HepG2 (cell line): ENCODE measurements at regions not wholly inside any gene's neighbourhood (a gene's known extent, or its start where the extent isn't known, plus 50 kb on each side); places are given as distances from the start of the nearest gene placed in this dataset.

ENCODE experiments used
- ATAC-seq: fragments of 200-7000 bp; cut with Tn5 transposase; 3 replicates; pipeline ENCODE4 v1.9.1; 2020; ENCODE audit warnings: mild to moderate bottlenecking, moderate library complexity
- BruUV-seq: library from RNA; stranded (reverse); fragments of 400-500 nt; replicated peaks from 2 replicates; lab custom pipeline; 2021; lab: Mats Ljungman, UMichigan
- CTCF ChIA-PET: fragments of 300-600 bp; formaldehyde crosslinking; extraction: SDS; loops from one replicate; lab custom pipeline; 2021; ENCODE audit warnings: low total read pairs, inconsistent platforms, low intra/inter-chr PET ratio; lab: Yijun Ruan, JAX
- POLR2A ChIA-PET: fragments of 350-600 bp; sonication (Branson Sonifier 250); formaldehyde crosslinking; loops from one replicate; lab custom pipeline; 2020; ENCODE audit warnings: antibody characterized with exemption, inconsistent platforms; lab: Yijun Ruan, JAX
- DNase-seq: peaks from one replicate; pipeline ENCODE4 v3.0.0-alpha.2; 2015; ENCODE audit warnings: low spot score
- FAIRE-seq: peaks from 3 replicates; lab custom pipeline; 2011; peaks lifted over from hg19 to GRCh38; lab: Jason Lieb, UNC
- H2AFZ ChIP-seq: one replicate; pipeline ENCODE4 v1.6.1; 2011; ENCODE audit warnings: low read length, inconsistent platforms
- H3K27ac ChIP-seq: fragments of 300-600 bp; 3 replicates; pipeline ENCODE4 v1.8.0; 2011; ENCODE audit warnings: mixed run types, mild to moderate bottlenecking, mixed read lengths, low read length, inconsistent platforms; ENCODE audit not compliant: insufficient read depth; ENCODE audit errors: extremely low read length
- H3K27me3 ChIP-seq, 2 experiments: fragments of 200-600 bp in 1 of 2; 2 replicates in 1 of 2; 3 replicates in 1 of 2; pipeline versions ENCODE4 v1.6.0 to v1.8.0; 2011; ENCODE audit warnings: low read length in 2 of 2, mild to moderate bottlenecking in 2 of 2, moderate library complexity in 2 of 2, inconsistent platforms in 1 of 2; ENCODE audit not compliant: insufficient read depth in 2 of 2, control insufficient read depth in 1 of 2
- H3K36me3 ChIP-seq, 2 experiments: fragments of 200-600 bp in 1 of 2; replicated peaks in 1 of 2; 2 replicates in 1 of 2; 3 replicates in 1 of 2; pipeline versions ENCODE4 v1.5.1 to v1.8.0; 2011; ENCODE audit warnings: low read length in 2 of 2, inconsistent platforms in 1 of 2; ENCODE audit not compliant: insufficient read depth in 2 of 2, control insufficient read depth in 1 of 2
- H3K4me1 ChIP-seq: 2 replicates; pipeline ENCODE4 v1.5.1; 2012; ENCODE audit warnings: low read length, inconsistent platforms; ENCODE audit not compliant: insufficient read depth
- H3K4me2 ChIP-seq: 2 replicates; pipeline ENCODE4 v1.6.0; 2011; ENCODE audit warnings: low read depth, low read length, inconsistent platforms
- H3K4me3 ChIP-seq, 3 experiments: fragments of 200-600 bp in 1 of 3; sonication (generic), shearing (Covaris generic) in 1 of 3; replicated peaks in 1 of 3; 2 replicates each; pipeline ENCODE4 v1.5.1; 2011 to 2016; ENCODE audit warnings: low read length in 3 of 3, inconsistent platforms in 2 of 3, low read depth in 2 of 3, mild to moderate bottlenecking in 2 of 3, control low read depth in 1 of 3, mixed read lengths in 1 of 3; ENCODE audit not compliant: insufficient read depth in 1 of 3
- H3K79me2 ChIP-seq: one replicate; pipeline ENCODE4 v1.6.1; 2011; ENCODE audit warnings: low read length, inconsistent platforms; ENCODE audit not compliant: insufficient read depth
- H3K9ac ChIP-seq: 2 replicates; pipeline ENCODE4 v1.6.0; 2011; ENCODE audit warnings: mild to moderate bottlenecking, low read depth, low read length, inconsistent platforms; ENCODE audit not compliant: insufficient read depth
- H3K9me3 ChIP-seq: 2 replicates; pipeline ENCODE4 v1.5.1; 2012; ENCODE audit warnings: mild to moderate bottlenecking, low read length
- H4K20me1 ChIP-seq: 2 replicates; pipeline ENCODE4 v1.6.0; 2011; ENCODE audit warnings: inconsistent platforms, mild to moderate bottlenecking, low read length, moderate library complexity; ENCODE audit not compliant: insufficient read depth
- TCF7 ChIP-seq: sonication (generic); IDR thresholded peaks from 2 replicates; pipeline ENCODE4 v1.6.1; 2016; ENCODE audit warnings: antibody characterized with exemption, low read depth
- ZNF562 ChIP-seq: sonication (generic); formaldehyde crosslinking; IDR thresholded peaks from 2 replicates; pipeline ENCODE4 v1.8.0; 2022; ENCODE audit warnings: missing genetic modification reagents, borderline replicate concordance
- WGBS: methylation state at CpG from one replicate; pipeline ENCODE4 v1.1.6; 2017; ENCODE audit warnings: low lambda C conversion rate; 5-methylcytosine and 5-hydroxymethylcytosine counted together
- in situ Hi-C: cut with HindIII; loops from 2 replicates; pipeline ENCODE4 v1.10.0; 2017; ENCODE audit warnings: low pct_unique_long_range_greater_than_20kb; ENCODE audit not compliant: extremely low pct_ligation_motif_present
- intact Hi-C: fragments of 100-400 bp; cut with micrococcal nuclease; formaldehyde crosslinking; loops from one replicate; pipeline ENCODE4 v1.10.0; 2022; ENCODE audit not compliant: unreplicated experiment
- TF ChIP-seq, protein P1 (sequence below): sonication (generic); formaldehyde crosslinking; IDR thresholded peaks from 2 replicates; pipeline ENCODE4 v1.8.1; 2022; ENCODE audit warnings: low read depth, mild to moderate bottlenecking, missing genetic modification reagents
- TF ChIP-seq, protein P2 (sequence below): sonication (generic); formaldehyde crosslinking; IDR thresholded peaks from 2 replicates; pipeline ENCODE4 v1.4.0; 2020; ENCODE audit warnings: mild to moderate bottlenecking, missing genetic modification reagents, borderline replicate concordance

DNA sequence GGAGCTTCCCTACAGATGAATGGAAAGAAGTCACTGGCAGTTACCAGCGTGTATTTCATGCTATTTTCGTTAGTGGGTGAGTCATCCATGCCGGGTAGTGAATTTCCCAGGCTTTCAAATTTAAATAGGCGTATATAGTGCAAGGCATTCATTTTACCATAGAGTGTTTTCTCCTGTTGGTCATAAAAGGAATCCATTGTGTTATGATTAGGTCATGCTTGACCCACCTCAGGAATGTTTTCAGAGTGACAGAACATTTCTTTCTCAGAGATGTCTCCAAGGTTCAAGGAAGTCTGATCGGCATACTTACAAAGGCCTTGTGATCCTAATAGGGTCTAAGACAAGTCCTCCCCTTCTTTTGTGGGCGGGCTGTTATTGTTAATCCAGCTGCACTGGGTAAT lies 110.7 kb downstream of the AKR1D1 start:
- 95% methylated on average over 6 of the region's 6 CpGs for WGBS
- intact Hi-C loops, result no loop called here
- ChIA-PET CTCF (no interaction called here), POLR2A (no interaction called here)
- no peak overlapping the region for H3K9ac ChIP-seq
- no peaks in the 10 kb centered on the region for H3K36me3 ChIP-seq
- H4K20me1 ChIP-seq, result no peaks in the 10 kb centered on the region
- DNase-seq, result no peak
- H3K27ac ChIP-seq, result no peak overlapping the region
- H3K27me3 ChIP-seq, result no peaks in the 10 kb centered on the region
- in situ Hi-C loops, result no loop called here
- no peak for TF ChIP-seq TCF7
- TF ChIP-seq, protein P1, sequence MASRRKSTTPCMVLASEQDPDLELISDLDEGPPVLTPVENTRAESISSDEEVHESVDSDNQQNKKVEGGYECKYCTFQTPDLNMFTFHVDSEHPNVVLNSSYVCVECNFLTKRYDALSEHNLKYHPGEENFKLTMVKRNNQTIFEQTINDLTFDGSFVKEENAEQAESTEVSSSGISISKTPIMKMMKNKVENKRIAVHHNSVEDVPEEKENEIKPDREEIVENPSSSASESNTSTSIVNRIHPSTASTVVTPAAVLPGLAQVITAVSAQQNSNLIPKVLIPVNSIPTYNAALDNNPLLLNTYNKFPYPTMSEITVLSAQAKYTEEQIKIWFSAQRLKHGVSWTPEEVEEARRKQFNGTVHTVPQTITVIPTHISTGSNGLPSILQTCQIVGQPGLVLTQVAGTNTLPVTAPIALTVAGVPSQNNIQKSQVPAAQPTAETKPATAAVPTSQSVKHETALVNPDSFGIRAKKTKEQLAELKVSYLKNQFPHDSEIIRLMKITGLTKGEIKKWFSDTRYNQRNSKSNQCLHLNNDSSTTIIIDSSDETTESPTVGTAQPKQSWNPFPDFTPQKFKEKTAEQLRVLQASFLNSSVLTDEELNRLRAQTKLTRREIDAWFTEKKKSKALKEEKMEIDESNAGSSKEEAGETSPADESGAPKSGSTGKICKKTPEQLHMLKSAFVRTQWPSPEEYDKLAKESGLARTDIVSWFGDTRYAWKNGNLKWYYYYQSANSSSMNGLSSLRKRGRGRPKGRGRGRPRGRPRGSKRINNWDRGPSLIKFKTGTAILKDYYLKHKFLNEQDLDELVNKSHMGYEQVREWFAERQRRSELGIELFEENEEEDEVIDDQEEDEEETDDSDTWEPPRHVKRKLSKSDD (CRISPR knock-in tag), result no peak
- no peak overlapping the region for H3K4me2 ChIP-seq
- BruUV-seq, result no TSS peak
- no peak overlapping the region for H2AFZ ChIP-seq
- no peak overlapping the region for H3K4me3 ChIP-seq
- H3K79me2 ChIP-seq, result no peaks in the 10 kb centered on the region
- no peak for ATAC-seq
- FAIRE-seq, result no peak
- H3K9me3 ChIP-seq, result peaks cover 16% of the 10 kb centered on the region
- no peaks in the 10 kb centered on the region for H3K4me1 ChIP-seq

DNA sequence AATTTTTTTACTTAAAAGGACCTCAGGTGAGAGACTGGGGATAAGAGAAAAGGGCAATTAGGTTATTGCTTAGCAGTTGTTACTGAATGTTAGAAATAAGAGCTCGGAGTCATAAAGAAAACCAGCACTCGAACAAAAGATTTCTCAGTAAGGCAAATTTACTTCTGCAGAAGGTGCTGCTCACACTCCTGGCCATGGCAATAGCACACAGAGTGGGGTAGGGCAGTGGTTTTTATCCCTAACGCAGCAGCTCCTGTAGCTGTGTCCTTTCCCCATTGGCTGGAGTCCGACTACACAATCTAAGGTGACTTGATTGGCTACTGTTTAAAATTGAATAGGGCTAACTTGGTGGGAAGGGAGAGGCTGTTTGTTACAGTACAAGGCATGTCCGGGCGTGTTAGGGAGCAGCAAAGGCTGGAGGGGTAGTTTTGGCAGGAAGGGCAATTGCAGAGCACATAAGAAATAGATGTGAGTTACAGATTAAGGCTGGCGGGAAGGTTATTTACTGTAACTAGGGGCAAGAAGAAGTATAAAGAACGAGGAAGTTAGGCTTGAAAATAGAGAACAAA lies 112.1 kb downstream of the AKR1D1 start:
- Histone ChIP-seq H3K4me2 (no peak overlapping the region), H3K36me3 (no peaks in the 10 kb centered on the region), H3K4me3 (no peak overlapping the region), H3K79me2 (no peaks in the 10 kb centered on the region), H3K9ac (no peak overlapping the region), H2AFZ (no peak overlapping the region), H4K20me1 (no peaks in the 10 kb centered on the region), H3K9me3 (peaks cover 16% of the 10 kb centered on the region), H3K27ac (no peak overlapping the region), H3K4me1 (peaks cover 4% of the 10 kb centered on the region), H3K27me3 (no peaks in the 10 kb centered on the region)
- DNase-seq (no peak), ATAC-seq (no peak), FAIRE-seq (no peak)
- intact Hi-C loops (no loop called here), in situ Hi-C loops (no loop called here)
- 75% methylated on average over 8 of the region's 8 CpGs for WGBS
- TF ChIP-seq ZNF562 (CRISPR knock-in tag), result peak; percentile 87; the same call in 1 of the 2 replicates
- TF ChIP-seq, protein P2, sequence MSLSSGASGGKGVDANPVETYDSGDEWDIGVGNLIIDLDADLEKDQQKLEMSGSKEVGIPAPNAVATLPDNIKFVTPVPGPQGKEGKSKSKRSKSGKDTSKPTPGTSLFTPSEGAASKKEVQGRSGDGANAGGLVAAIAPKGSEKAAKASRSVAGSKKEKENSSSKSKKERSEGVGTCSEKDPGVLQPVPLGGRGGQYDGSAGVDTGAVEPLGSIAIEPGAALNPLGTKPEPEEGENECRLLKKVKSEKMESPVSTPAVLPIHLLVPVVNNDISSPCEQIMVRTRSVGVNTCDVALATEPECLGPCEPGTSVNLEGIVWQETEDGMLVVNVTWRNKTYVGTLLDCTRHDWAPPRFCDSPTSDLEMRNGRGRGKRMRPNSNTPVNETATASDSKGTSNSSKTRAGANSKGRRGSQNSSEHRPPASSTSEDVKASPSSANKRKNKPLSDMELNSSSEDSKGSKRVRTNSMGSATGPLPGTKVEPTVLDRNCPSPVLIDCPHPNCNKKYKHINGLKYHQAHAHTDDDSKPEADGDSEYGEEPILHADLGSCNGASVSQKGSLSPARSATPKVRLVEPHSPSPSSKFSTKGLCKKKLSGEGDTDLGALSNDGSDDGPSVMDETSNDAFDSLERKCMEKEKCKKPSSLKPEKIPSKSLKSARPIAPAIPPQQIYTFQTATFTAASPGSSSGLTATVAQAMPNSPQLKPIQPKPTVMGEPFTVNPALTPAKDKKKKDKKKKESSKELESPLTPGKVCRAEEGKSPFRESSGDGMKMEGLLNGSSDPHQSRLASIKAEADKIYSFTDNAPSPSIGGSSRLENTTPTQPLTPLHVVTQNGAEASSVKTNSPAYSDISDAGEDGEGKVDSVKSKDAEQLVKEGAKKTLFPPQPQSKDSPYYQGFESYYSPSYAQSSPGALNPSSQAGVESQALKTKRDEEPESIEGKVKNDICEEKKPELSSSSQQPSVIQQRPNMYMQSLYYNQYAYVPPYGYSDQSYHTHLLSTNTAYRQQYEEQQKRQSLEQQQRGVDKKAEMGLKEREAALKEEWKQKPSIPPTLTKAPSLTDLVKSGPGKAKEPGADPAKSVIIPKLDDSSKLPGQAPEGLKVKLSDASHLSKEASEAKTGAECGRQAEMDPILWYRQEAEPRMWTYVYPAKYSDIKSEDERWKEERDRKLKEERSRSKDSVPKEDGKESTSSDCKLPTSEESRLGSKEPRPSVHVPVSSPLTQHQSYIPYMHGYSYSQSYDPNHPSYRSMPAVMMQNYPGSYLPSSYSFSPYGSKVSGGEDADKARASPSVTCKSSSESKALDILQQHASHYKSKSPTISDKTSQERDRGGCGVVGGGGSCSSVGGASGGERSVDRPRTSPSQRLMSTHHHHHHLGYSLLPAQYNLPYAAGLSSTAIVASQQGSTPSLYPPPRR (CRISPR knock-in tag), result no peak
- no TSS peak for BruUV-seq
- POLR2A ChIA-PET, result interaction anchor here (0.6 kb wide), 1 partner anchor 37 kb away, joined by 3 read pairs; no protein-coding TSS in a partner anchor
- CTCF ChIA-PET, result no interaction called here
